GM23338 (cell line): ENCODE measurements at regions not wholly inside any gene's neighbourhood (a gene's known extent, or its start where the extent isn't known, plus 50 kb on each side); places are given as distances from the start of the nearest gene placed in this dataset.

Source experiments
- ATAC-seq: fragments of 200-7000 bp; cut with Tn5 transposase; 3 replicates; pipeline ENCODE4 v1.9.1; 2020
- DNase-seq: peaks from one replicate; pipeline ENCODE4 v3.0.0-alpha.2; 2015; ENCODE audit warnings: low spot score
- H2AFZ ChIP-seq: fragments of 200-600 bp; sonication (generic); 2 replicates; pipeline ENCODE4 v1.8.0; 2016; ENCODE audit warnings: antibody characterized with exemption, mild to moderate bottlenecking, moderate library complexity
- H3F3A ChIP-seq: fragments of 200-600 bp; sonication (generic); replicated peaks from 2 replicates; pipeline ENCODE4 v1.8.0; 2017; ENCODE audit warnings: antibody characterized with exemption, mixed run types, low read depth
- H3K27ac ChIP-seq: fragments of 200-600 bp; sonication (generic); 2 replicates; pipeline ENCODE4 v1.6.1; 2016; ENCODE audit warnings: low read depth
- H3K27me3 ChIP-seq: fragments of 200-600 bp; sonication (generic); 2 replicates; pipeline ENCODE4 v1.8.0; 2016; ENCODE audit warnings: mild to moderate bottlenecking, mixed run types, moderate library complexity; ENCODE audit not compliant: insufficient read depth
- H3K36me3 ChIP-seq: fragments of 200-600 bp; sonication (generic); 2 replicates; pipeline ENCODE4 v1.8.0; 2016; ENCODE audit warnings: mild to moderate bottlenecking; ENCODE audit not compliant: insufficient read depth
- H3K4me1 ChIP-seq: fragments of 200-600 bp; sonication (generic); 2 replicates; pipeline ENCODE4 v1.8.0; 2016; ENCODE audit warnings: mild to moderate bottlenecking, moderate library complexity; ENCODE audit not compliant: insufficient read depth
- H3K4me2 ChIP-seq: fragments of 200-600 bp; sonication (generic); 2 replicates; pipeline ENCODE4 v1.7.1; 2017; ENCODE audit warnings: mixed run types
- H3K4me3 ChIP-seq: fragments of 200-600 bp; sonication (generic); 2 replicates; pipeline ENCODE4 v1.6.1; 2016; ENCODE audit warnings: mixed run types
- H3K79me2 ChIP-seq: fragments of 200-600 bp; sonication (generic); replicated peaks from 2 replicates; pipeline ENCODE4 v1.8.0; 2017; ENCODE audit warnings: mild to moderate bottlenecking; ENCODE audit not compliant: insufficient read depth
- H3K9me2 ChIP-seq: fragments of 200-600 bp; sonication (generic); 2 replicates; pipeline ENCODE4 v1.8.0; 2017; ENCODE audit not compliant: insufficient read depth
- H4K20me1 ChIP-seq: fragments of 200-600 bp; sonication (generic); replicated peaks from 2 replicates; pipeline ENCODE4 v1.8.0; 2017; ENCODE audit warnings: mild to moderate bottlenecking; ENCODE audit not compliant: insufficient read depth
- H3K27ac Mint-ChIP-seq: 2 replicates; pipeline ENCODE4 v1.8.0; 2020; ENCODE audit warnings: inconsistent platforms, mild to moderate bottlenecking, moderate library complexity, mixed read lengths
- H3K27me3 Mint-ChIP-seq: 3 replicates; pipeline ENCODE4 v1.8.0; 2022; ENCODE audit warnings: low read depth, mild to moderate bottlenecking, moderate library complexity, mixed read lengths, inconsistent platforms; ENCODE audit not compliant: insufficient read depth, poor library complexity
- H3K36me3 Mint-ChIP-seq: 3 replicates; pipeline ENCODE4 v1.8.0; 2021; ENCODE audit warnings: low read depth, mild to moderate bottlenecking, inconsistent platforms, moderate library complexity, mixed read lengths
- H3K4me1 Mint-ChIP-seq: 3 replicates; pipeline ENCODE4 v1.8.0; 2020; ENCODE audit warnings: mild to moderate bottlenecking, inconsistent platforms, mixed read lengths
- H3K4me3 Mint-ChIP-seq: 3 replicates; pipeline ENCODE4 v1.8.0; 2021; ENCODE audit warnings: moderate library complexity, mild to moderate bottlenecking, inconsistent platforms, mixed read lengths
- H3K9me3 Mint-ChIP-seq: 3 replicates; pipeline ENCODE4 v1.8.0; 2020; ENCODE audit warnings: moderate library complexity, mild to moderate bottlenecking, inconsistent platforms, mixed read lengths
- CREB1 ChIP-seq: fragments of 250-450 bp; sonication (Bioruptor Pico); IDR thresholded peaks from 2 replicates; pipeline ENCODE4 v1.5.0; 2020; ENCODE audit warnings: low read depth, mild to moderate bottlenecking, moderate library complexity
- EZH2 ChIP-seq: fragments of 200-600 bp; sonication (generic); IDR thresholded peaks from one replicate; pipeline ENCODE4 v1.8.0; 2017; ENCODE audit warnings: antibody characterized with exemption, mild to moderate bottlenecking, low read depth; ENCODE audit not compliant: unreplicated experiment
- EZH2phosphoT487 ChIP-seq: fragments of 200-600 bp; sonication (generic); IDR thresholded peaks from one replicate; pipeline ENCODE4 v1.8.1; 2018; ENCODE audit warnings: antibody characterized with exemption; ENCODE audit not compliant: unreplicated experiment
- JUNB ChIP-seq: IDR thresholded peaks from one replicate; pipeline ENCODE4 v1.6.1; 2016; ENCODE audit warnings: antibody characterized with exemption; ENCODE audit not compliant: unreplicated experiment
- NANOG ChIP-seq: IDR thresholded peaks from 2 replicates; pipeline ENCODE4 v1.6.1; 2016; ENCODE audit warnings: antibody characterized with exemption, borderline replicate concordance
- POLR2AphosphoS5 ChIP-seq: IDR thresholded peaks from 2 replicates; pipeline ENCODE4 v1.6.1; 2016; ENCODE audit warnings: antibody characterized with exemption, low read depth
- ZNF114 ChIP-seq: fragments of 250-450 bp; sonication (Bioruptor Pico); IDR thresholded peaks from 2 replicates; pipeline ENCODE4 v1.5.0; 2020; ENCODE audit warnings: mild to moderate bottlenecking, moderate library complexity
- ZNF331 ChIP-seq: fragments of 250-450 bp; sonication (Bioruptor Pico); IDR thresholded peaks from 2 replicates; pipeline ENCODE4 v1.5.0; 2020; ENCODE audit warnings: low read depth, mild to moderate bottlenecking, moderate library complexity
- TF ChIP-seq, protein P1 (sequence below): fragments of 250-450 bp; sonication (Bioruptor Pico); IDR thresholded peaks from 2 replicates; pipeline ENCODE4 v1.5.0; 2020; ENCODE audit warnings: mild to moderate bottlenecking, moderate library complexity
- TF ChIP-seq, protein P2 (sequence below): IDR thresholded peaks from one replicate; pipeline ENCODE4 v1.6.1; 2018; ENCODE audit warnings: antibody characterized with exemption; ENCODE audit not compliant: unreplicated experiment
- TF ChIP-seq, protein P3 (sequence below): IDR thresholded peaks from 2 replicates; pipeline ENCODE4 v1.6.1; 2016; ENCODE audit warnings: antibody characterized with exemption

DNA sequence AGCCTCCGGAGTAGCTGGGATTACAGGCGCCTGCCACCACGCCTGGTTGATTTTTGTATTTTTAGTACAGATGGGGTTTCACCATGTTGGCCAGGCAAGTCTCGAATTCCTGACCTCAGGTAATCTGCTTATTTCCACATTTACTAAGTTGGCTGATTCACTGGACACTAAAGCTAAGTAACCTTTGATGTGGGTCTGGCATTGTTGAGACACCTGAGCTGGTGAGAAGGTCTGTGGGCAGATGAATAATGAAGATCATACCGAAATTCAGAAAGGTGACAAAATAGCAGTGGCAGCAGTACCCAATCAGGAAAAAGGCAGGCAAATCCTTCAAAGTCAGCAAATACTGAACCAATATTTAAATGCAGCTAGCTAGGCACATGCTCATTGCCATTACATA lies 210.6 kb upstream of the ZNF608 start:
- no peak for ATAC-seq
- H3K9me3 Mint-ChIP-seq = peaks cover 3% of the 10 kb centered on the region; the same call in 1 of the 3 replicates

More for the DNA sequence above, 210.6 kb upstream of the ZNF608 start:
- TF ChIP-seq ZNF114 (CRISPR knock-in tag) (no peak), NANOG (no peak), POLR2AphosphoS5 (no peak), JUNB (no peak), EZH2phosphoT487 (no peak), EZH2 (no peak), ZNF331 (no peak), CREB1 (CRISPR knock-in tag) (no peak)
- TF ChIP-seq, protein P1, sequence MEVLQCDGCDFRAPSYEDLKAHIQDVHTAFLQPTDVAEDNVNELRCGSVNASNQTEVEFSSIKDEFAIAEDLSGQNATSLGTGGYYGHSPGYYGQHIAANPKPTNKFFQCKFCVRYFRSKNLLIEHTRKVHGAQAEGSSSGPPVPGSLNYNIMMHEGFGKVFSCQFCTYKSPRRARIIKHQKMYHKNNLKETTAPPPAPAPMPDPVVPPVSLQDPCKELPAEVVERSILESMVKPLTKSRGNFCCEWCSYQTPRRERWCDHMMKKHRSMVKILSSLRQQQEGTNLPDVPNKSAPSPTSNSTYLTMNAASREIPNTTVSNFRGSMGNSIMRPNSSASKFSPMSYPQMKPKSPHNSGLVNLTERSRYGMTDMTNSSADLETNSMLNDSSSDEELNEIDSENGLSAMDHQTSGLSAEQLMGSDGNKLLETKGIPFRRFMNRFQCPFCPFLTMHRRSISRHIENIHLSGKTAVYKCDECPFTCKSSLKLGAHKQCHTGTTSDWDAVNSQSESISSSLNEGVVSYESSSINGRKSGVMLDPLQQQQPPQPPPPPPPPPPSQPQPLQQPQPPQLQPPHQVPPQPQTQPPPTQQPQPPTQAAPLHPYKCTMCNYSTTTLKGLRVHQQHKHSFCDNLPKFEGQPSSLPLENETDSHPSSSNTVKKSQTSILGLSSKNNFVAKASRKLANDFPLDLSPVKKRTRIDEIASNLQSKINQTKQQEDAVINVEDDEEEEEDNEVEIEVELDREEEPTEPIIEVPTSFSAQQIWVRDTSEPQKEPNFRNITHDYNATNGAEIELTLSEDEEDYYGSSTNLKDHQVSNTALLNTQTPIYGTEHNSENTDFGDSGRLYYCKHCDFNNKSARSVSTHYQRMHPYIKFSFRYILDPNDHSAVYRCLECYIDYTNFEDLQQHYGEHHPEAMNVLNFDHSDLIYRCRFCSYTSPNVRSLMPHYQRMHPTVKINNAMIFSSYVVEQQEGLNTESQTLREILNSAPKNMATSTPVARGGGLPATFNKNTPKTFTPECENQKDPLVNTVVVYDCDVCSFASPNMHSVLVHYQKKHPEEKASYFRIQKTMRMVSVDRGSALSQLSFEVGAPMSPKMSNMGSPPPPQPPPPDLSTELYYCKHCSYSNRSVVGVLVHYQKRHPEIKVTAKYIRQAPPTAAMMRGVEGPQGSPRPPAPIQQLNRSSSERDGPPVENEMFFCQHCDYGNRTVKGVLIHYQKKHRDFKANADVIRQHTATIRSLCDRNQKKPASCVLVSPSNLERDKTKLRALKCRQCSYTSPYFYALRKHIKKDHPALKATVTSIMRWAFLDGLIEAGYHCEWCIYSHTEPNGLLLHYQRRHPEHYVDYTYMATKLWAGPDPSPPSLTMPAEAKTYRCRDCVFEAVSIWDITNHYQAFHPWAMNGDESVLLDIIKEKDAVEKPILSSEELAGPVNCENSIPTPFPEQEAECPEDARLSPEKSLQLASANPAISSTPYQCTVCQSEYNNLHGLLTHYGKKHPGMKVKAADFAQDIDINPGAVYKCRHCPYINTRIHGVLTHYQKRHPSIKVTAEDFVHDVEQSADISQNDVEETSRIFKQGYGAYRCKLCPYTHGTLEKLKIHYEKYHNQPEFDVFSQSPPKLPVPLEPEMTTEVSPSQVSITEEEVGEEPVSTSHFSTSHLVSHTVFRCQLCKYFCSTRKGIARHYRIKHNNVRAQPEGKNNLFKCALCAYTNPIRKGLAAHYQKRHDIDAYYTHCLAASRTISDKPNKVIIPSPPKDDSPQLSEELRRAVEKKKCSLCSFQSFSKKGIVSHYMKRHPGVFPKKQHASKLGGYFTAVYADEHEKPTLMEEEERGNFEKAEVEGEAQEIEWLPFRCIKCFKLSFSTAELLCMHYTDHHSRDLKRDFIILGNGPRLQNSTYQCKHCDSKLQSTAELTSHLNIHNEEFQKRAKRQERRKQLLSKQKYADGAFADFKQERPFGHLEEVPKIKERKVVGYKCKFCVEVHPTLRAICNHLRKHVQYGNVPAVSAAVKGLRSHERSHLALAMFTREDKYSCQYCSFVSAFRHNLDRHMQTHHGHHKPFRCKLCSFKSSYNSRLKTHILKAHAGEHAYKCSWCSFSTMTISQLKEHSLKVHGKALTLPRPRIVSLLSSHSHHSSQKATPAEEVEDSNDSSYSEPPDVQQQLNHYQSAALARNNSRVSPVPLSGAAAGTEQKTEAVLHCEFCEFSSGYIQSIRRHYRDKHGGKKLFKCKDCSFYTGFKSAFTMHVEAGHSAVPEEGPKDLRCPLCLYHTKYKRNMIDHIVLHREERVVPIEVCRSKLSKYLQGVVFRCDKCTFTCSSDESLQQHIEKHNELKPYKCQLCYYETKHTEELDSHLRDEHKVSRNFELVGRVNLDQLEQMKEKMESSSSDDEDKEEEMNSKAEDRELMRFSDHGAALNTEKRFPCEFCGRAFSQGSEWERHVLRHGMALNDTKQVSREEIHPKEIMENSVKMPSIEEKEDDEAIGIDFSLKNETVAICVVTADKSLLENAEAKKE (CRISPR knock-in tag) = no peak
- TF ChIP-seq, protein P2, sequence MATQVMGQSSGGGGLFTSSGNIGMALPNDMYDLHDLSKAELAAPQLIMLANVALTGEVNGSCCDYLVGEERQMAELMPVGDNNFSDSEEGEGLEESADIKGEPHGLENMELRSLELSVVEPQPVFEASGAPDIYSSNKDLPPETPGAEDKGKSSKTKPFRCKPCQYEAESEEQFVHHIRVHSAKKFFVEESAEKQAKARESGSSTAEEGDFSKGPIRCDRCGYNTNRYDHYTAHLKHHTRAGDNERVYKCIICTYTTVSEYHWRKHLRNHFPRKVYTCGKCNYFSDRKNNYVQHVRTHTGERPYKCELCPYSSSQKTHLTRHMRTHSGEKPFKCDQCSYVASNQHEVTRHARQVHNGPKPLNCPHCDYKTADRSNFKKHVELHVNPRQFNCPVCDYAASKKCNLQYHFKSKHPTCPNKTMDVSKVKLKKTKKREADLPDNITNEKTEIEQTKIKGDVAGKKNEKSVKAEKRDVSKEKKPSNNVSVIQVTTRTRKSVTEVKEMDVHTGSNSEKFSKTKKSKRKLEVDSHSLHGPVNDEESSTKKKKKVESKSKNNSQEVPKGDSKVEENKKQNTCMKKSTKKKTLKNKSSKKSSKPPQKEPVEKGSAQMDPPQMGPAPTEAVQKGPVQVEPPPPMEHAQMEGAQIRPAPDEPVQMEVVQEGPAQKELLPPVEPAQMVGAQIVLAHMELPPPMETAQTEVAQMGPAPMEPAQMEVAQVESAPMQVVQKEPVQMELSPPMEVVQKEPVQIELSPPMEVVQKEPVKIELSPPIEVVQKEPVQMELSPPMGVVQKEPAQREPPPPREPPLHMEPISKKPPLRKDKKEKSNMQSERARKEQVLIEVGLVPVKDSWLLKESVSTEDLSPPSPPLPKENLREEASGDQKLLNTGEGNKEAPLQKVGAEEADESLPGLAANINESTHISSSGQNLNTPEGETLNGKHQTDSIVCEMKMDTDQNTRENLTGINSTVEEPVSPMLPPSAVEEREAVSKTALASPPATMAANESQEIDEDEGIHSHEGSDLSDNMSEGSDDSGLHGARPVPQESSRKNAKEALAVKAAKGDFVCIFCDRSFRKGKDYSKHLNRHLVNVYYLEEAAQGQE = no peak
- TF ChIP-seq, protein P3, sequence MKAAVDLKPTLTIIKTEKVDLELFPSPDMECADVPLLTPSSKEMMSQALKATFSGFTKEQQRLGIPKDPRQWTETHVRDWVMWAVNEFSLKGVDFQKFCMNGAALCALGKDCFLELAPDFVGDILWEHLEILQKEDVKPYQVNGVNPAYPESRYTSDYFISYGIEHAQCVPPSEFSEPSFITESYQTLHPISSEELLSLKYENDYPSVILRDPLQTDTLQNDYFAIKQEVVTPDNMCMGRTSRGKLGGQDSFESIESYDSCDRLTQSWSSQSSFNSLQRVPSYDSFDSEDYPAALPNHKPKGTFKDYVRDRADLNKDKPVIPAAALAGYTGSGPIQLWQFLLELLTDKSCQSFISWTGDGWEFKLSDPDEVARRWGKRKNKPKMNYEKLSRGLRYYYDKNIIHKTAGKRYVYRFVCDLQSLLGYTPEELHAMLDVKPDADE = no peak
- Mint-ChIP-seq H3K27me3 (peaks cover 1% of the 10 kb centered on the region), H3K36me3 (peaks cover 2% of the 10 kb centered on the region; the same call in 1 of the 3 replicates), H3K4me1 (no peaks in the 10 kb centered on the region), H3K27ac (no peak overlapping the region), H3K4me3 (no peak overlapping the region)
- Histone ChIP-seq H3K4me3 (no peak overlapping the region), H3K36me3 (no peaks in the 10 kb centered on the region), H3K79me2 (no peaks in the 10 kb centered on the region), H3K4me1 (no peaks in the 10 kb centered on the region), H3K27me3 (no peaks in the 10 kb centered on the region), H3F3A (no peaks in the 10 kb centered on the region), H3K27ac (no peak overlapping the region), H3K9me2 (peaks cover 6% of the 10 kb centered on the region; the same call in 1 of the 2 replicates), H3K4me2 (no peak overlapping the region), H2AFZ (no peak overlapping the region), H4K20me1 (no peaks in the 10 kb centered on the region)
- DNase-seq = no peak
